ENCODE measurements at regions not wholly inside any gene's neighbourhood (a gene's known extent, or its start where the extent isn't known, plus 50 kb on each side); places are given as distances from the start of the nearest gene placed in this dataset.

DNA sequence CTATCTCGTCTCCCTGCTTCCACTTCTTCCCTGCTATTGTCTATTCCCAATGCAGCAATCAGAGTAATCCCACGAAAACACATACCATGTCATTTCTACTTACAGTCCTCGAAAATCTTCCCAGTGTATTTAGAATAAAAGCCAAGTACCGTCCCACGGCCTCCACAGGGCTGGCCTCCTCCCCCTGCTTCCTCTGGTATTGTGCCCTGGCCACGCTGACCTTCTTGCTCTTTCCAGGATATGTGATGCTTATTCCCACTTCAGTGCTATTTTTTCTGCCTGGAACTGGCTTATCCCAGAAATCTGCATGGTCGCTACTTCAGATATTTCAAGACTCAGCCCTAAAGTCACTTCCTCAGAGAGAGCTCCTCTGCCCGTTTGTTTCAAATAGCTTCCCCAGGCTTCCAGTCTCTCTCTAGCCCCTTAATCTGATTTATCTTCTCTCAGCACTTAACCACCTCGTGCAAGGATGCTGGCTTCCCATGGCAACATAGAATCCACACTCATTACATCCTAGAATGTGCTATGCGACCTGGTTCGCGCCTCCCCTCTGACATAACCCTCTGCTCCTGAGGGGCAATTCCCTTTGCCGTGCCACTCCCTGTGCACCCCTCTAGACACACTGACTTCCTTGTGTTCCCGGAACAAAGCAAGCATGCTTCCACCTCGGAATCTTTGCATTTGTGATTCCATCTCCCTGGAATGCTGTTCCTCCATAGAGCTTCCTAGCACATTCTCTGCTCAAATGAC lies 365.9 kb downstream of the ZSWIM6 start:
- CTCF ChIA-PET = no interaction called here
- no peaks in the 10 kb centered on the region for H3K27me3 ChIP-seq (ENCODE audit: insufficient read depth, low read length, poor library complexity, severe bottlenecking)
- DNase-seq = no peak
- Mint-ChIP-seq H3K36me3 (no peaks in the 10 kb centered on the region), H3K27ac (no peak overlapping the region), H3K9me3 (peaks cover 2 to 6% (median 5%) of the 10 kb centered on the region in 5 donors), H3K4me1 (no peaks in the 10 kb centered on the region), H3K4me3 (no peak overlapping the region), H3K27me3 (peaks cover 6 to 7% of the 10 kb centered on the region in 2 donors)
- no peaks in the 10 kb centered on the region for H3K9me3 ChIP-seq (ENCODE audit: low read length)
- H3K4me3 ChIP-seq (ENCODE audit: low read length) = no peak overlapping the region
- H3K4me1 ChIP-seq (ENCODE audit: insufficient read depth, low read length) = no peaks in the 10 kb centered on the region
- no peak overlapping the region for H3K27ac ChIP-seq (ENCODE audit: low read depth, low read length)
- no peaks in the 10 kb centered on the region for H3K36me3 ChIP-seq (ENCODE audit: insufficient read depth, low read length)
- POLR2A ChIA-PET = no interaction called here

DNA sequence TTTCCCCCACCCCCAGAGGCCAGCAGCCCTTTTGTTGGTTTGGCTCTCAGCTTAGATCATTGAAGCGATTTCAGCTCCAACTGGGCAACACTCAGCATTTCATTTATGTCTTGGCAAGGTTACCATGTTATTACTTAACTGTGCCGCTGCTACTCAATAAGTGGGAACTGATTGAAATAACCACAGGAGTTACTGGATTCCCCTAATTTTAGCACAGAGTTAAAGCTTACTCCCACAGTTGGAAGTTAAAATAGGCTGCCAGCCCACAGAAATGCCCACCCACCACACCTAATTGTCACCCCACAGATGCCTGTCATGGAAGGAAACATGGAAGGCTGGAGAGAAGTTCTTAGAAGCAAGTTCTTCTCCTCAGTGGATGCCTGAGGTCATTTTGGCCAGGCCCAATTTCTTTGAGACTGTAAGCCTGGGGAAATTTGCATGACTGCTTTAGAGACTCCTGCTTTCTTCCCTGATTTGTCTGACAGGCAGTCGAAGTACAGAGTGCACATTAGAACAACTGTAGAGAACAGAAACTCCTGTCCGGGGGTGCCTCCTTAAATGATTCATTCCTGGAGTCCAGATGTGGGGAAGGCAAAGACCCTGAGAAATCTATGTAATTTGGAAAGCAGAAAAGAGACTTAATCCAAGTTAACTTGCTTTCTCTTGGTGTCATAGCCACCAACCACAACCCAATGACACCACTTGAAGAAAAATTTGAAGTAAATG lies 370.0 kb downstream of the ZSWIM6 start:
- H3K4me3 ChIP-seq (ENCODE audit: low read length) = no peak overlapping the region
- no peaks in the 10 kb centered on the region for H3K36me3 ChIP-seq (ENCODE audit: insufficient read depth, low read length)
- no peak overlapping the region for H3K4me3 Mint-ChIP-seq
- no peak for DNase-seq
- H3K4me1 ChIP-seq (ENCODE audit: insufficient read depth, low read length) = no peaks in the 10 kb centered on the region
- no peaks in the 10 kb centered on the region for H3K4me1 Mint-ChIP-seq
- H3K27ac ChIP-seq (ENCODE audit: low read depth, low read length) = no peak overlapping the region
- H3K27me3 Mint-ChIP-seq = peaks cover 9 to 14% of the 10 kb centered on the region in 2 donors
- H3K36me3 Mint-ChIP-seq = no peaks in the 10 kb centered on the region
- CTCF ChIA-PET = interaction anchor here (0.8 kb wide), 1 partner anchor 13 kb away, joined by 3 read pairs; no protein-coding TSS in a partner anchor
- H3K27ac Mint-ChIP-seq = no peak overlapping the region
- peaks cover 0 to 1% (median 0%) of the 10 kb centered on the region in 5 donors for H3K9me3 Mint-ChIP-seq
- H3K27me3 ChIP-seq (ENCODE audit: insufficient read depth, low read length, poor library complexity, severe bottlenecking) = no peaks in the 10 kb centered on the region
- POLR2A ChIA-PET = no interaction called here
- H3K9me3 ChIP-seq (ENCODE audit: low read length) = no peaks in the 10 kb centered on the region

DNA sequence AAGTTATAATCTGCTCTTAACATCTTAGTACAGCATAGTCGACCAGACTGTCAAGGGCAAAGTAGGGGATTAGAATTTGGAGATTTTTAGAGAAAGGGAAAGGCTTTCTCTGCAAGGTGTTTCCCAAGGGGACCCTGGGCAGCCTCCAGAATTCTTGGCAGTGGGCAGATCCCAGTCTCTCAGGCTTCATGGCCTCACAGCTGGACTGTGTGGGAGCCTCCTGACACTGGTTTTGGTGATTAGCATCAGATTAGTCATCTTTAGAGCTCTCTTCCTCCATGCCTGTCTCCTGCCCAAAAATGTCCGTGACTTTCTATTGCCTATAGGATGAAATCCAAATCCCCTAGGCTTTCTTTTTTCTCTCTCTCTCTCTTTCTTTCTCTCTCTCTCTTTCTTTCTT lies 370.7 kb downstream of the ZSWIM6 start:
- no peak overlapping the region for H3K4me3 ChIP-seq (ENCODE audit: low read length)
- no peaks in the 10 kb centered on the region for H3K27me3 ChIP-seq (ENCODE audit: insufficient read depth, low read length, poor library complexity, severe bottlenecking)
- no peak overlapping the region for H3K27ac Mint-ChIP-seq
- no peak for DNase-seq
- no peaks in the 10 kb centered on the region for H3K9me3 ChIP-seq (ENCODE audit: low read length)
- no peak overlapping the region for H3K4me3 Mint-ChIP-seq
- H3K27ac ChIP-seq (ENCODE audit: low read depth, low read length) = no peak overlapping the region
- ChIA-PET POLR2A (no interaction called here), CTCF (no interaction called here)
- H3K9me3 Mint-ChIP-seq = peaks cover 0 to 1% (median 0%) of the 10 kb centered on the region in 5 donors
- no peaks in the 10 kb centered on the region for H3K4me1 Mint-ChIP-seq
- H3K36me3 Mint-ChIP-seq = no peaks in the 10 kb centered on the region
- H3K4me1 ChIP-seq (ENCODE audit: insufficient read depth, low read length) = no peaks in the 10 kb centered on the region
- no peaks in the 10 kb centered on the region for H3K36me3 ChIP-seq (ENCODE audit: insufficient read depth, low read length)
- H3K27me3 Mint-ChIP-seq = peaks cover 9 to 14% of the 10 kb centered on the region in 2 donors

DNA sequence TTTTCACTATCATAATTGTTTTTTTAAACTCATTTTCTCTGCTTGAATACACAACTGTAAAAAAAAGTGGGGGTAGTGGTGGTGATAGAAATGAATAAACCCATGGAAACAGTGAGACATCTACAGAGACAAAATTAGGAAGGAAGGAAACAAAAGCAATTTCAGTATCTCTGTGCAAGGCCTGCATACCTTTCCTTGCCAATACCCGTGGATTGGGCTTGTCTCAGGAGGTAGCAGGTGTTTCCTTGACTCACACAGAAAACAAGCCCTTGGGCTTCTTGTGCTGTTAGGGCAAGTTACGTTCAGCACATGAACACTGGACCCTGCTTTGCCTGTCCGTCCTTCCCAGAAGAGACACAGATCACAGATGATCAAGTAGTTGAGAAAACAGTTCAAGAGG lies 372.2 kb downstream of the ZSWIM6 start:
- Mint-ChIP-seq H3K36me3 (no peaks in the 10 kb centered on the region), H3K9me3 (peaks cover 0 to 2% (median 0%) of the 10 kb centered on the region in 5 donors), H3K27ac (no peak overlapping the region), H3K27me3 (peaks cover 7 to 14% of the 10 kb centered on the region in 2 donors), H3K4me1 (no peaks in the 10 kb centered on the region), H3K4me3 (no peak overlapping the region)
- CTCF ChIA-PET = no interaction called here
- Histone ChIP-seq H3K36me3 (ENCODE audit: insufficient read depth, low read length) (no peaks in the 10 kb centered on the region), H3K27me3 (ENCODE audit: insufficient read depth, low read length, poor library complexity, severe bottlenecking) (no peaks in the 10 kb centered on the region), H3K9me3 (ENCODE audit: low read length) (no peaks in the 10 kb centered on the region), H3K27ac (ENCODE audit: low read depth, low read length) (no peak overlapping the region), H3K4me1 (ENCODE audit: insufficient read depth, low read length) (no peaks in the 10 kb centered on the region), H3K4me3 (ENCODE audit: low read length) (no peak overlapping the region)
- DNase-seq = no peak
- POLR2A ChIA-PET = no interaction called here

DNA sequence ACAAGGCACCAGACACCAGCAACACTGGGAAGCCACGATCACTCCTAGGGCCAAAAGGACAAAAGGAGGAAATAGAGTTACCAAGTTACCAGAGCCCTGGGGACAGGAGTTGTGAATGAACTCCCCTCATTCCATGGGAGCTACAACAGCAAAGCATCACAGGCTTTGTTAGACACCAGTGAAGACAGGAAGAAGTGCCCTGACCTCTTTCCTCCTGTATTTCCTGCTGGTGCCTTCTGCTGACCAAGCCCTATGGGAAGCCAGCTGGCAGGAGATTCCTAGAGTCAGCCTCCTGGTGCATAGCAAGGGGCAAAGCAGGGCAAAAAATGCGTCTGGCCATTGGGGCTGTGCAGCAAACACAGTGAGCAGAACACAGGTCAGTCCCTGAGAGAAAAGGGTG lies 374.7 kb downstream of the ZSWIM6 start:
- Histone ChIP-seq H3K27ac (ENCODE audit: low read depth, low read length) (no peak overlapping the region), H3K4me1 (ENCODE audit: insufficient read depth, low read length) (no peaks in the 10 kb centered on the region), H3K36me3 (ENCODE audit: insufficient read depth, low read length) (no peaks in the 10 kb centered on the region), H3K4me3 (ENCODE audit: low read length) (no peak overlapping the region), H3K9me3 (ENCODE audit: low read length) (no peaks in the 10 kb centered on the region), H3K27me3 (ENCODE audit: insufficient read depth, low read length, poor library complexity, severe bottlenecking) (no peaks in the 10 kb centered on the region)
- POLR2A ChIA-PET = no interaction called here
- Mint-ChIP-seq H3K36me3 (no peaks in the 10 kb centered on the region), H3K27me3 (peaks cover 5 to 14% of the 10 kb centered on the region in 2 donors), H3K4me1 (no peaks in the 10 kb centered on the region), H3K27ac (no peak overlapping the region), H3K4me3 (no peak overlapping the region), H3K9me3 (peaks cover 0 to 6% (median 2%) of the 10 kb centered on the region in 5 donors)
- CTCF ChIA-PET = no interaction called here
- DNase-seq = no peak

DNA sequence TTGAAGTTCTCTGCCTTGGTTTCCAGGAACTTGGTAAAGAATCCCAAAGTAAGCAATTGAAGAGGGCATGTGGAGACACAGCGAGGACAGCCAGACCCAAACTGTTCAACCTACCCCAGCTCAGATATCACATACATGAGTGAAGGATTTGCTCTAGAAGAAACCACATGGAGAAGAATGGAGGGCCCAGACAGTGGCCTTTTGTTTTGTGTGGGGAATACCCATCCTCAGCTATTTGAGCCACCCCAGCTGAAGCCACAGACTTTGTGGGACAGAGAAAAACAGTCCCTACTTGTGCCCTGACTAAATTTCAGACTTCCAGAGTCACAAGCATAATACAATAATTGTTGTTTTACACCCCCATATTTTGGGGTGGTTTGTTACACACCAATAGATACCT lies 387.1 kb downstream of the ZSWIM6 start:
- CTCF ChIA-PET = no interaction called here
- no peak overlapping the region for H3K4me3 Mint-ChIP-seq
- H3K4me3 ChIP-seq (ENCODE audit: low read length) = no peak overlapping the region
- H3K36me3 Mint-ChIP-seq = no peaks in the 10 kb centered on the region
- H3K9me3 Mint-ChIP-seq = peaks cover 0 to 10% (median 2%) of the 10 kb centered on the region in 5 donors
- no peak overlapping the region for H3K27ac ChIP-seq (ENCODE audit: low read depth, low read length)
- POLR2A ChIA-PET = no interaction called here
- peaks cover 3 to 13% of the 10 kb centered on the region in 2 donors for H3K27me3 Mint-ChIP-seq
- no peak overlapping the region for H3K27ac Mint-ChIP-seq
- no peaks in the 10 kb centered on the region for H3K27me3 ChIP-seq (ENCODE audit: insufficient read depth, low read length, poor library complexity, severe bottlenecking)
- no peaks in the 10 kb centered on the region for H3K9me3 ChIP-seq (ENCODE audit: low read length)
- no peaks in the 10 kb centered on the region for H3K4me1 ChIP-seq (ENCODE audit: insufficient read depth, low read length)
- no peak for DNase-seq
- no peaks in the 10 kb centered on the region for H3K4me1 Mint-ChIP-seq
- no peaks in the 10 kb centered on the region for H3K36me3 ChIP-seq (ENCODE audit: insufficient read depth, low read length)

DNA sequence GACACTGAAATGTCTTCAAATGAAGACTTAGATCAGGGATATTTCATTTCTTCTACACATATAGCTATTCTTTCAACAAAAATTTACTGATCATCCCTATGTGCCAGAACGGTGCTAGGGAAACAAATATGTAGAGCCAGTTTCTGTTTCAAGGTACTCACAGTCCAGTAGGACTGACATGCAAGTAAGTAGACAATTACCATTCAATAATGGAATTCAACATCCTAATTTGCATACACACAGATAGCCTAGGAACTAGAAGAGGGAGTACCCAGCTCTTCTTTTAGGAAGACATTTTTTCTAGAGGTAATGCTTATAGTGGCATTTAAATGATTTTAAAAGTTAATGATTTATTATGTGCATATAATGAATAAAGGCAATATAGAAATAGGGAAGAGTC lies 388.8 kb downstream of the ZSWIM6 start:
- Histone ChIP-seq H3K27me3 (ENCODE audit: insufficient read depth, low read length, poor library complexity, severe bottlenecking) (no peaks in the 10 kb centered on the region), H3K9me3 (ENCODE audit: low read length) (no peaks in the 10 kb centered on the region), H3K4me3 (ENCODE audit: low read length) (no peak overlapping the region), H3K36me3 (ENCODE audit: insufficient read depth, low read length) (no peaks in the 10 kb centered on the region), H3K27ac (ENCODE audit: low read depth, low read length) (no peak overlapping the region), H3K4me1 (ENCODE audit: insufficient read depth, low read length) (no peaks in the 10 kb centered on the region)
- Mint-ChIP-seq H3K27ac (no peak overlapping the region), H3K27me3 (peaks cover 6 to 13% of the 10 kb centered on the region in 2 donors), H3K4me3 (no peak overlapping the region), H3K9me3 (peaks cover 0 to 10% (median 2%) of the 10 kb centered on the region in 5 donors), H3K36me3 (no peaks in the 10 kb centered on the region), H3K4me1 (no peaks in the 10 kb centered on the region)
- CTCF ChIA-PET = no interaction called here
- POLR2A ChIA-PET = no interaction called here
- no peak for DNase-seq

DNA sequence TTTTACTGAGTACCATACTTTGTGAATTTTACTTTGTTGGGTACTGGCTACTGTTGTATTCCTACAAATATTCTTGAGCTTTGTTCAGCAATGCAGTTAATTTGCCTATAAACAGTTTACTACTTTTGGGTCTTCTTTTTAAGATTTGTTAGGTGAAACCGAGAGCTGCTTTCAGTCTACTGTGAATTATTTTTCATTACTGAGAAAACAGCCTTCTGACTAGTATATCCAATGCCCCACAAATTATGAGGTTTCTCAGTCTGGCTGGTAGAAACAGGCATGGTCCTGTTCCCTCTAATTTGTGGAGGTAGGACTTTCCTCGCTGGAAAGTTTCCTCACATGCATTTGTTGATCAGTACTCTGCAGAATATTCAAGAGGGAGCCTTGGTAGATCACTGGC lies 392.0 kb downstream of the ZSWIM6 start:
- DNase-seq = no peak
- H3K36me3 Mint-ChIP-seq = no peaks in the 10 kb centered on the region
- CTCF ChIA-PET = no interaction called here

More for the DNA sequence above, 392.0 kb downstream of the ZSWIM6 start:
- Histone ChIP-seq H3K27me3 (ENCODE audit: insufficient read depth, low read length, poor library complexity, severe bottlenecking) (no peaks in the 10 kb centered on the region), H3K4me3 (ENCODE audit: low read length) (no peak overlapping the region), H3K4me1 (ENCODE audit: insufficient read depth, low read length) (no peaks in the 10 kb centered on the region), H3K27ac (ENCODE audit: low read depth, low read length) (no peak overlapping the region), H3K9me3 (ENCODE audit: low read length) (no peaks in the 10 kb centered on the region), H3K36me3 (ENCODE audit: insufficient read depth, low read length) (no peaks in the 10 kb centered on the region)
- Mint-ChIP-seq H3K4me1 (no peaks in the 10 kb centered on the region), H3K27ac (no peak overlapping the region), H3K4me3 (no peak overlapping the region), H3K27me3 (peaks cover 8% of the 10 kb centered on the region in 2 donors), H3K9me3 (peaks cover 0 to 10% (median 2%) of the 10 kb centered on the region in 5 donors)
- POLR2A ChIA-PET = no interaction called here
